ENCODE measurements at regions not wholly inside any gene's neighbourhood (a gene's known extent, or its start where the extent isn't known, plus 50 kb on each side); places are given as distances from the start of the nearest gene placed in this dataset.
A peak's percentile ranks its signal among the peaks of the same experiment; 100 is the strongest.

DNA sequence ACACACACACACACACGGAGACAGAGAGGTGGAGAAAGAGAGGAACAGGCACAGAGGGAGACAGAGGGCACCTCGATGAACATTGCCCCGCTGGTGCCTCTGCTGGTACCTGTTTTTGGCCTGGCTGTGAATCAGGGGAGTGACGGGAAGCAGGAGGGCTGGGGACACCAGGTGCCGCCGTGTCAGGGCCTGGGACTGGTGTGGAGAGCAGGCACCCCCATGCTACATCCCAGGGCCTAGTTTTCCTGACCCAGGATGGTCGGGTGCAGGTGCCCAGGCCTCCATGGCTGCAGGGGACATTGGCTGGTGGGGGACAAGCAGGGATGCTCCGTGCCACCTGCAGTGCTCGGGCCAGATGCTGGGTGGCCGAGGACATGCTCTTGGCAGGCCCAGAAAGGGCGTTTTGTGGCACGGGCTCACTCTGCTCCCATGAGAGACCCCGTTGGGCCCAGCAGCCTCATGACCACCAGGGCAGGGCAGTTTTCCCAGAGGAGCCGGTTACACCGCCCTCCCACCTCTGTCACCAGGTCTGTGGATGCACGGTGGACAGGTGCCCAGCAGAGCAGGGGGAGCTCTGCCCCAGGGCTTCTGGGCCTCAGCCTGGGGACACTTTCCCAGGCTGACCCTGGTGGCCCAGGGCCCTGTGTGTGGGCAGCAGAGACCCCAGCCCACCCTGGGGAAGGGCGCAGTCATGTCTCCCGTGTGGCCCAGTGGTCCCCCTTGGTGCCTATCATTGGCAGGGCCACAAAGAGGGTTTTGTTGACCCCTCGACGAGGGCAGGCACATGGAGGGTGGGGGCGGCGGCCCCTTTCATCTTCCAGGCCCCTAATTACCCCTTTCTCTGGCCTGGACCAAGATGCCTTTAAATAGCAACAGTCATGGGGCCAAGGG lies 207.5 kb upstream of the RTL1 start:
- DNase-seq = no peak

DNA sequence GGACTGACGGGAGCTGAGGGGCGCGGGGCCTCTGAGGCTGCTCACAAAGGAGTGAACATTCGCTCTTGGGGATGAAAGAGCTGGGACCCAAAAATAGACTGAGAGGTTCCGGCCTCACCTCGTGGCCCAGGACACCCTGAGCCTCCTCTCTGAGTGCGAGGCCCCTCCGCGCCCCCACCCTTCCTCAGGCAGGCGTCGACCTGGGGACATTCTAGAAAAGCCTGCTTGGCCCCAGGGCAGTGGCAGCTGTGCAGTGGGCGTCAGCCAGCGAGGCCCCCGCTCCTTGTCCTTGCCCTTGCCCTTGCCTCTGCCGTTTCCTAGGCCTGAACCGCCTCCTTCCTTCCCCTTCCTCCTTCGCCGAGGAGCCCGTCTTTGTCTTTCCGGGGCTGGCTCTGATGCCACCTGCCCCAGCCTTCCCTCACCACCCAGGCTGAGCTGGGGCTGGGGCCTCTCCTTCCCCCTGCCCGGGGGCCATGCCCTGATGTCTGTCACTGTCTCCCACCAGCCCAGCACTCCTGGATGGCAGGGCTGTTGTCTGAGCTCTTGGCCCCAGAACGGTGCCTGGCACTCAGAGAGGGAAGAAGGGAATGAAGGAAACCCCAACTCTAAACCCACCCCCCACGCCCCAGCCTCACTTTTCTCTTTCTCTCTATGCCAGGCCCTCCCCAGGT lies 208.2 kb upstream of the RTL1 start:
- DNase-seq = no peak

DNA sequence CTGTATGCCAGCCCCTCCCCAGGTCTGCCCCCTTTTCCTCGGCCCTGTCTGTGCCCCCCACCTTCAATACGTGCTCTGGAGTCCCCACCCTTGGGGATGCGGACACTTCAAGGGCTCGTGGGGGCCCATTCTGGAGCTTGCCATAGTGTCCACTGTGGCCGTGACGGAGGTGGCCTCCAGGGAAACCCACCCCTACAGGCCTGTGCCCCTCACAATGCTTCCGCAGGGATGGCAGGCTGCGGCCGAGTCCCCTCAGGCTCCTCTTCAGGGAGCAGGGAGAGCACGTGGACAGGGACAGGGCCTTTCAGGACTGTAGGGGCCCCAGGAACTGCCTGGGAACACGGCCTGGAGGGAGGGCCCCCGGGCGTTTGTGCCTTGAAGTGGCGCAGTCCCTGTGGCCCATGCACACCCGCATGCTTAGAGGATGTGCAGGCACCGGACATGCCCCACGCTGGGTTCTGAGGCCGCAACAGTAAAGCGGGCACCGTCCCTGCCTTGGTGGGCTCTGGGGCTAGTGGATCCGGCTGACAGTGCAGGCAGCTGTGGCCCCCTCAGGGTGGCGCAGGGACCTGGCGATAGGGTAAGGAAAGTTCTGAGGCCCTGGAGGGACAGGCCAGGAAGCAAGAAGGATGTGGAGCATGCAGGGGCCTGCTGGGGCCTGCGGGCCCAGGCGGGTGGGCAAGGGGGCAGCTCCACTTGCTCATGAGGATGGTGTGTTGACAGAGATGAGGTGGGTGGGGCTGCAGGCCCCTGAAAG lies 209.0 kb upstream of the RTL1 start:
- DNase-seq = no peak

- DNase-seq = no peak
These were observed 209.6 kb upstream of the RTL1 start for GRCh38 chr14:101113108-101113612.

- no peak for DNase-seq
These were observed 210.6 kb upstream of the RTL1 start for GRCh38 chr14:101113835-101114725.

DNA sequence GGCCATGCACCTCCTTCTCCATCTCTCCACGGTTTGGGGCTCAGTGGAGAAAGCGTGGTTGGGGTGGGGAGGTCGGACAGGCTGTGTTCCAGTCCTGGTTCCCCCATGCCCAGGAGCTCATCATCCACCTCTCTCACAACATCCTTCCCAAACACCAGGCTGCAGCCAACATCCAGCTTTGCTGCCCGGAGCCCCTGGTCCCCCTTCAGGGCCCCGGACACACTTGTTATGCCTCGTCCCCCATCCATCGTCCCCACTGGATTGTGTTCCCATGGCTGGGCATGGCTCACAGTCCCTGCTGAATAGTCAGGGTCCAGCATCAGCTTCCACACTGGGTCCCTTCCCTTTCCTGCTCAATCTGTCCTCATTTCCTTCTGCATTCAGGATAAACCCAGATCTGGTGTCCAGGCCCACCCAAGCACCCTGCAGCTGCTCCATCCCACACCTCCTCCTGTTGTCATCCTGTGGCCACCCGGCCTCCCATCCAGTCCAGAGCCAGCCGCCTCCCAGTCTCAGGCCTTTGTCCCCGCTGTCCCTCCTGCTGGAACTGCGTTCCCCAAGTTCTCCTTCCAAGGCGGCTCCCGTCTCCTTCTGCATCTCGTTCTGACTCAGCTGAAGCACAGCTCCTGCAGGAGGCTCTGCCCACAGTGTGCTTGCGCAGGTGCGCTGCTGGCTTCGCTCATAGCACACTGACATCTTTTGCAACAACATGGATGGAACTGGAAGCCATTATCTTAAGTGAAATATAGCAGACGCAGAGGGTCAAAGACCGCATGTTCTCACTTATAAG lies 211.4 kb upstream of the RTL1 start:
- DNase-seq = no peak

DNA sequence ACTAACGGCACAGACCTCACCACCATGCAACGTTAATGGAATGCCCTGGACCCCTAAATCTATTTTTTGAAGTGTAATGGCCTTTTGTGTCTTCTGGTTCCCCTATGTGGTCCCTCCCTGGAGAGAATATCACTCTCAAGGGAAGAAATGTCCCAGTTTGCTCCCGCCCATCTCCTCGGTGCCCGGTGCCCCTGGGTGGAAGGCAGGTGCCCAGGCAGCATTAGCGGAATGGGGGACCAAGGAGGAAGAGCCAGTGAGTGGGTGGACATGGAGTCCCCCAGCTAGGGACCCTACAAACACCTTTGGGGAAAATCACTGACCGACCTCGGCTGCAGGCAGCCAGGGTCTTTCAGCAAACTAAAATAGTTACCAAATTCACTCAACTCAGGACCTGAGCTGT lies 212.1 kb upstream of the RTL1 start:
- DNase-seq = no peak

DNA sequence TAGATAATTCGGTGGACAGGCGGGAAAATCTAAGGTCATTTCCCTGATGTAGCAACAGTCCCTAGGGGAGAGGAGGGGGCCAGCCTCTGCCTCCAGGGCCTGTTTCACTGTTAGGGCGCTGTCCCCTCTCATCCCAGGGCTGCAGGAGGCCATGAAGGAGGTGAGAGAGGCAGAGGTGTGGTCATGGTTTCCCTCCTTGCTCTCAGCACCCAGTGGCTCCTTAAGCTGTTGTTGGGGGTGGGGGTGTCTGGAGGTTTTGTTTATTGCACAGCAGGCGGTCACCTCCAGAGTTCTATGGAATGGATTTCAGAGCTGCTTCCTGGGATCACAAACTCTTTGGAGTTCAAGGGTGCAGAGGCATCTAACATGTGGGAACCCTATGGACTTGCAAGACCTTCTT lies 212.5 kb upstream of the RTL1 start:
- no peak for DNase-seq

DNA sequence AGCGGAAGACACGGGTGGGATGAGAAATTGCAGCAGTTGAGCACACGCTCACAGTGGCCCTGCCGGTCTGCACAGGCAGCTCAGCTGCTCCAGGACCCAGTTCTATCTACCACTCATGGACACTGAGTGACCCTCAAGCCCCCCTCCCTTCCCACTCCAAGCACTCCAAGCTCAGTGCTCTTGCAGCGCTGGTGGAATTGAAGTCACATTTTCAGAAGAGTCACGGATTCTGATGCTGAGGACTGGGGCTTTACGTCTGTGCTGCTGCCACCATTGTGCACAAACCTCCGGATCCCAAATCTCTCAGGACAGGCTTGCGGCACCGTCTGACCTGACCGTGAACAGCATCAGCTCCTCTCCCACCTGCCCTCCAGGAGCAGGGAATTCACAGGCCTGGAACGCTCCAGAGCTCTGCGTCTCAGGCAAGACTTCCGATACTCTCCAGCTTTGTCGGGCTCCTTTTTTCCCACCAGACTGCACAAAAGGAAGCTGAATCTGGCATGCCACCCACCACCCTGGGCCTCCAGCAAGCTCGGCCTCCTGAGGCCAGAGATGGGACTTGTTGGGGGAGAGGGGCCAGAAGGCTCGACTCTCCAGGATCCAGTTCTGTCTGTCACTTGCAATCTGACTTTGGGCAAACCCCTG lies 213.1 kb upstream of the RTL1 start:
- no peak for DNase-seq

GRCh38 chr14:101117543-101117942 lies 214.0 kb upstream of the RTL1 start:
- DNase-seq = no peak

- no peak for DNase-seq
These were observed 214.7 kb upstream of the RTL1 start for GRCh38 chr14:101118233-101118632.

- peak; percentile 75 for DNase-seq
These were observed 215.4 kb upstream of the RTL1 start for GRCh38 chr14:101118746-101119591.

- peak; percentile 50 for DNase-seq
These were observed 216.5 kb upstream of the RTL1 start for GRCh38 chr14:101119830-101120571.

GRCh38 chr14:101120641-101121507 lies 217.4 kb upstream of the RTL1 start:
- DNase-seq = peak; percentile 79

DNA sequence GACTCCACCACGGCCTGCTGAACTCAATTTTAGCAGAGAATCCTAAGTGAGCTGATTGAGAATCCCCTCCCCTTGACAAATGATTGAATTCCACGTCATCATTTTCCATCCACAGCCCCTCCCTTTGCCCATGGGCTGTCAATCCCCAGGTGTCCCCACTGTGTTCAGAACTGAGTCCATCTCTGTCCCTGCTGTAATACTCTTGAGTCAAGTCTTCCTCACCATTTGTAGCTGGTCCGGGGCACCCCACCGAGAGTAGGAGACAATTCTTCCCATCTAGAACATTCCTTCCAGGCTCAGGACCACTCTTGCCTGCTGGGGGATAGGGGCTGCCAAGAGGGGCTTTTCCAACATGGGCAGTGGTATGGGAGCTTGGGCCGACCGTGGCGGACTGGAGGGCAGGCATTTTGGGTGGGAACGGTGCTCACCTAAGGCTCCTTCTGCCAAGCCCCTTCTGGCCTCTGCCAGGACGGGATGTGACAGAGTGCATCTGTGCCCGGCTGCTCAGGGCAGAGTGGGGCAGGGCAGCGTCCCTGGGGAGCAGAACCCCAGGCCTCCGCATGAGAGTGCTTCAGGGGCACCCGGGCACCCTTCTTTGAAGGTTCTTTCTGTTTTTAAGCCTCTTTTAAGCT lies 218.1 kb upstream of the RTL1 start:
- DNase-seq = no peak

- no peak for DNase-seq
These were observed 219.0 kb upstream of the RTL1 start for GRCh38 chr14:101122237-101123141.
